Suppressor macrophage treated with lipopolysaccharide for 1 hour (primary cell): ENCODE measurements at regions not wholly inside any gene's neighbourhood (a gene's known extent, or its start where the extent isn't known, plus 50 kb on each side); places are given as distances from the start of the nearest gene placed in this dataset.
A peak's percentile ranks its signal among the peaks of the same experiment; 100 is the strongest.
"Not testable (repeated sequence)": the region's sequence is repeated elsewhere in the genome, so short reads cannot be mapped to it uniquely, and the experiment has no call there.

Source experiments
- DNase-seq, 3 donors: peaks; one replicate each; pipeline ENCODE4 v3.0.0-alpha.2; 2020 to 2022

GRCh38 chr1:163922743-163923201 is 601.0 kb downstream of the NUF2 start:
- peak in 2 of 3 donors; percentile 2 to 10 for DNase-seq

GRCh38 chr1:163924041-163924440 is 602.3 kb downstream of the NUF2 start:
- no peak for DNase-seq

- no peak for DNase-seq
These were observed 605.7 kb downstream of the NUF2 start for GRCh38 chr1:163927493-163927892.

- DNase-seq, result no peak
These were observed 606.3 kb downstream of the NUF2 start for GRCh38 chr1:163928069-163928468.

- DNase-seq, result no peak
These were observed 606.9 kb downstream of the NUF2 start for GRCh38 chr1:163928651-163929050.

- no peak for DNase-seq
These were observed 611.1 kb downstream of the NUF2 start for GRCh38 chr1:163932901-163933300.

GRCh38 chr1:163933437-163933836 is 611.7 kb downstream of the NUF2 start:
- no peak for DNase-seq

GRCh38 chr1:163935738-163936374 is 614.1 kb downstream of the NUF2 start:
- no peak for DNase-seq

GRCh38 chr1:163959622-163960021 is 599.4 kb upstream of the PBX1 start:
- DNase-seq, result no peak

- DNase-seq, result no peak
These were observed 588.8 kb upstream of the PBX1 start for GRCh38 chr1:163970151-163970550.

GRCh38 chr1:163970699-163971098 is 588.3 kb upstream of the PBX1 start:
- DNase-seq, result no peak

GRCh38 chr1:163973586-163973985 is 585.4 kb upstream of the PBX1 start:
- DNase-seq, result no peak

GRCh38 chr1:163974120-163974519 is 584.9 kb upstream of the PBX1 start:
- no peak for DNase-seq

- DNase-seq, result no peak
These were observed 578.6 kb upstream of the PBX1 start for GRCh38 chr1:163980394-163980793.

GRCh38 chr1:163981500-163982030 is 577.4 kb upstream of the PBX1 start:
- no peak for DNase-seq

- DNase-seq, result no peak
These were observed 575.9 kb upstream of the PBX1 start for GRCh38 chr1:163983097-163983496.

GRCh38 chr1:163985700-163986099 is 573.3 kb upstream of the PBX1 start:
- DNase-seq, result no peak

GRCh38 chr1:163999131-163999530 is 559.9 kb upstream of the PBX1 start:
- DNase-seq, result no peak

GRCh38 chr1:164006186-164006585 is 552.8 kb upstream of the PBX1 start:
- DNase-seq, result not testable (repeated sequence)

GRCh38 chr1:164006621-164007020 is 552.4 kb upstream of the PBX1 start:
- no peak for DNase-seq

GRCh38 chr1:164017239-164017638 is 541.7 kb upstream of the PBX1 start:
- DNase-seq, result no peak

GRCh38 chr1:164020391-164020790 is 538.6 kb upstream of the PBX1 start:
- no peak for DNase-seq

- DNase-seq, result no peak
These were observed 537.2 kb upstream of the PBX1 start for GRCh38 chr1:164021813-164022212.

GRCh38 chr1:164033782-164034181 is 525.2 kb upstream of the PBX1 start:
- DNase-seq, result no peak

- DNase-seq, result no peak
These were observed 518.2 kb upstream of the PBX1 start for GRCh38 chr1:164040754-164041153.
